ENCODE measurements at regions not wholly inside any gene's neighbourhood (a gene's known extent, or its start where the extent isn't known, plus 50 kb on each side); places are given as distances from the start of the nearest gene placed in this dataset.
A peak's percentile ranks its signal among the peaks of the same experiment; 100 is the strongest.

GRCh38 chr17:13140750-13141149 lies 122.9 kb upstream of the ELAC2 start:
- Histone ChIP-seq H4K8ac (ENCODE audit: low read depth, low read length) (no peak overlapping the region), H3K9ac (ENCODE audit: low read depth, low read length, poor library complexity) (no peak overlapping the region), H4K91ac (ENCODE audit: low read depth, low read length, poor library complexity) (no peak overlapping the region), H3K27me3 (ENCODE audit: control insufficient read depth in 3 of 3, insufficient read depth in 3 of 3, low read depth in 1 of 3, low read length in 3 of 3) (no peaks in the 10 kb centered on the region), H2AFZ (ENCODE audit: low read length) (peak overlapping the region; percentile 30), H3K4me1 (ENCODE audit: control insufficient read depth in 2 of 2, insufficient read depth in 1 of 2, low read depth in 1 of 2, low read length in 2 of 2) (peaks cover 3 to 9% of the 10 kb centered on the region in 2 donors), H3K18ac (ENCODE audit: low read length) (no peak overlapping the region), H3K4me3 (ENCODE audit: low read length in 2 of 2) (peak overlapping the region in 1 of 2 donors; percentile 28), H2BK15ac (ENCODE audit: low read length) (no peak overlapping the region), H3K36me3 (replicated peaks in 1 of 2; ENCODE audit: control insufficient read depth in 2 of 2, insufficient read depth in 2 of 2, low read length in 2 of 2) (no peaks in the 10 kb centered on the region), H3K9me3 (replicated peaks in 1 of 2; ENCODE audit: control insufficient read depth in 2 of 2, insufficient read depth in 1 of 2, low read depth in 1 of 2, low read length in 2 of 2) (peaks cover 5 to 33% of the 10 kb centered on the region in 2 donors), H2BK5ac (ENCODE audit: low read length) (no peak overlapping the region), H2AK5ac (ENCODE audit: low read depth, low read length) (no peak overlapping the region), H3K4me2 (ENCODE audit: insufficient read depth, low read length, poor library complexity, severe bottlenecking) (no peak overlapping the region), H3K27ac (replicated peaks; ENCODE audit: low read length) (peak overlapping the region; percentile 53), H3K79me1 (ENCODE audit: low read depth, low read length) (no peaks in the 10 kb centered on the region), H2BK120ac (ENCODE audit: low read depth, low read length) (no peak overlapping the region), H3K14ac (ENCODE audit: low read length) (no peak overlapping the region), H2BK12ac (ENCODE audit: low read length) (no peak overlapping the region), H3K4ac (ENCODE audit: low read length) (no peak overlapping the region), H3K23ac (ENCODE audit: low read depth, low read length, poor library complexity) (no peak overlapping the region)
- peak; percentile 48 for DNase-seq (ENCODE audit: low spot score)
- WGBS, 2 donors (ENCODE audit: extremely low coverage in 2 of 2, insufficient read length in 2 of 2, insufficient replicate concordance in 1 of 2) = no CpG with 5 or more reads among the region's 2 CpGs

GRCh38 chr17:13135506-13135905 lies 117.7 kb upstream of the ELAC2 start:
- Histone ChIP-seq H3K79me1 (ENCODE audit: low read depth, low read length) (no peaks in the 10 kb centered on the region), H2BK15ac (ENCODE audit: low read length) (no peak overlapping the region), H3K27ac (replicated peaks; ENCODE audit: low read length) (peak overlapping the region; percentile 71), H3K27me3 (ENCODE audit: control insufficient read depth in 3 of 3, insufficient read depth in 3 of 3, low read depth in 1 of 3, low read length in 3 of 3) (no peaks in the 10 kb centered on the region), H2AFZ (ENCODE audit: low read length) (peak overlapping the region; percentile 19), H3K36me3 (replicated peaks in 1 of 2; ENCODE audit: control insufficient read depth in 2 of 2, insufficient read depth in 2 of 2, low read length in 2 of 2) (no peaks in the 10 kb centered on the region), H4K91ac (ENCODE audit: low read depth, low read length, poor library complexity) (no peak overlapping the region), H4K8ac (ENCODE audit: low read depth, low read length) (no peak overlapping the region), H3K4me2 (ENCODE audit: insufficient read depth, low read length, poor library complexity, severe bottlenecking) (no peak overlapping the region), H2BK12ac (ENCODE audit: low read length) (no peak overlapping the region), H3K4me3 (ENCODE audit: low read length in 2 of 2) (no peak overlapping the region), H2AK5ac (ENCODE audit: low read depth, low read length) (no peak overlapping the region), H3K18ac (ENCODE audit: low read length) (no peak overlapping the region), H2BK5ac (ENCODE audit: low read length) (no peak overlapping the region), H3K9ac (ENCODE audit: low read depth, low read length, poor library complexity) (no peak overlapping the region), H2BK120ac (ENCODE audit: low read depth, low read length) (no peak overlapping the region), H3K9me3 (replicated peaks in 1 of 2; ENCODE audit: control insufficient read depth in 2 of 2, insufficient read depth in 1 of 2, low read depth in 1 of 2, low read length in 2 of 2) (peaks cover 5 to 27% of the 10 kb centered on the region in 2 donors), H3K4ac (ENCODE audit: low read length) (no peak overlapping the region), H3K23ac (ENCODE audit: low read depth, low read length, poor library complexity) (no peak overlapping the region), H3K14ac (ENCODE audit: low read length) (no peak overlapping the region), H3K4me1 (ENCODE audit: control insufficient read depth in 2 of 2, insufficient read depth in 1 of 2, low read depth in 1 of 2, low read length in 2 of 2) (peaks cover 9 to 20% of the 10 kb centered on the region in 2 donors)
- no CpG with 5 or more reads among the region's 5 CpGs for WGBS, 2 donors (ENCODE audit: extremely low coverage in 2 of 2, insufficient read length in 2 of 2, insufficient replicate concordance in 1 of 2)
- DNase-seq (ENCODE audit: low spot score) = peak; percentile 51

- H3K4me2 ChIP-seq (ENCODE audit: insufficient read depth, low read length, poor library complexity, severe bottlenecking) = no peak overlapping the region
Observed at GRCh38 chr17:13134076-13134475, 116.2 kb upstream of the ELAC2 start.

GRCh38 chr17:13131225-13131624 lies 113.4 kb upstream of the ELAC2 start:
- Histone ChIP-seq H3K27me3 (ENCODE audit: control insufficient read depth in 3 of 3, insufficient read depth in 3 of 3, low read depth in 1 of 3, low read length in 3 of 3) (no peaks in the 10 kb centered on the region), H3K79me1 (ENCODE audit: low read depth, low read length) (no peaks in the 10 kb centered on the region), H3K9me3 (replicated peaks in 1 of 2; ENCODE audit: control insufficient read depth in 2 of 2, insufficient read depth in 1 of 2, low read depth in 1 of 2, low read length in 2 of 2) (no peaks in the 10 kb centered on the region), H3K14ac (ENCODE audit: low read length) (no peak overlapping the region), H3K4ac (ENCODE audit: low read length) (no peak overlapping the region), H3K18ac (ENCODE audit: low read length) (no peak overlapping the region), H2AK5ac (ENCODE audit: low read depth, low read length) (no peak overlapping the region), H4K8ac (ENCODE audit: low read depth, low read length) (no peak overlapping the region), H3K27ac (replicated peaks; ENCODE audit: low read length) (no peak overlapping the region), H2BK5ac (ENCODE audit: low read length) (no peak overlapping the region), H3K4me2 (ENCODE audit: insufficient read depth, low read length, poor library complexity, severe bottlenecking) (no peak overlapping the region), H4K91ac (ENCODE audit: low read depth, low read length, poor library complexity) (no peak overlapping the region), H3K4me3 (ENCODE audit: low read length in 2 of 2) (no peak overlapping the region), H2AFZ (ENCODE audit: low read length) (no peak overlapping the region), H2BK12ac (ENCODE audit: low read length) (no peak overlapping the region), H3K36me3 (replicated peaks in 1 of 2; ENCODE audit: control insufficient read depth in 2 of 2, insufficient read depth in 2 of 2, low read length in 2 of 2) (no peaks in the 10 kb centered on the region), H3K4me1 (ENCODE audit: control insufficient read depth in 2 of 2, insufficient read depth in 1 of 2, low read depth in 1 of 2, low read length in 2 of 2) (peaks cover 13 to 17% of the 10 kb centered on the region in 2 donors), H2BK15ac (ENCODE audit: low read length) (no peak overlapping the region), H3K23ac (ENCODE audit: low read depth, low read length, poor library complexity) (no peak overlapping the region), H3K9ac (ENCODE audit: low read depth, low read length, poor library complexity) (no peak overlapping the region), H2BK120ac (ENCODE audit: low read depth, low read length) (no peak overlapping the region)
- WGBS, 2 donors (ENCODE audit: extremely low coverage in 2 of 2, insufficient read length in 2 of 2, insufficient replicate concordance in 1 of 2) = no CpG with 5 or more reads among the region's 5 CpGs
- DNase-seq (ENCODE audit: low spot score) = no peak

More at GRCh38 chr17:13134076-13134475, 116.2 kb upstream of the ELAC2 start:
- no peaks in the 10 kb centered on the region for H3K27me3 ChIP-seq (ENCODE audit: control insufficient read depth in 3 of 3, insufficient read depth in 3 of 3, low read depth in 1 of 3, low read length in 3 of 3)
- H3K4me3 ChIP-seq (ENCODE audit: low read length in 2 of 2) = no peak overlapping the region
- H2AK5ac ChIP-seq (ENCODE audit: low read depth, low read length) = no peak overlapping the region
- H2BK15ac ChIP-seq (ENCODE audit: low read length) = no peak overlapping the region
- no peak overlapping the region for H4K8ac ChIP-seq (ENCODE audit: low read depth, low read length)
- no peak overlapping the region for H3K4ac ChIP-seq (ENCODE audit: low read length)
- H4K91ac ChIP-seq (ENCODE audit: low read depth, low read length, poor library complexity) = no peak overlapping the region
- H3K23ac ChIP-seq (ENCODE audit: low read depth, low read length, poor library complexity) = no peak overlapping the region
- H3K9ac ChIP-seq (ENCODE audit: low read depth, low read length, poor library complexity) = no peak overlapping the region
- no peak overlapping the region for H3K27ac ChIP-seq (replicated peaks; ENCODE audit: low read length)
- H3K9me3 ChIP-seq (replicated peaks in 1 of 2; ENCODE audit: control insufficient read depth in 2 of 2, insufficient read depth in 1 of 2, low read depth in 1 of 2, low read length in 2 of 2) = peaks cover 4 to 15% of the 10 kb centered on the region in 2 donors
- DNase-seq (ENCODE audit: low spot score) = no peak
- H2AFZ ChIP-seq (ENCODE audit: low read length) = no peak overlapping the region
- WGBS, 2 donors (ENCODE audit: extremely low coverage in 2 of 2, insufficient read length in 2 of 2, insufficient replicate concordance in 1 of 2) = no CpG with 5 or more reads among the region's 1 CpG
- H3K79me1 ChIP-seq (ENCODE audit: low read depth, low read length) = no peaks in the 10 kb centered on the region
- H2BK120ac ChIP-seq (ENCODE audit: low read depth, low read length) = no peak overlapping the region
- H3K14ac ChIP-seq (ENCODE audit: low read length) = no peak overlapping the region
- H3K4me1 ChIP-seq (ENCODE audit: control insufficient read depth in 2 of 2, insufficient read depth in 1 of 2, low read depth in 1 of 2, low read length in 2 of 2) = peaks cover 10 to 20% of the 10 kb centered on the region in 2 donors
- H3K36me3 ChIP-seq (replicated peaks in 1 of 2; ENCODE audit: control insufficient read depth in 2 of 2, insufficient read depth in 2 of 2, low read length in 2 of 2) = no peaks in the 10 kb centered on the region
- H2BK5ac ChIP-seq (ENCODE audit: low read length) = no peak overlapping the region
- H3K18ac ChIP-seq (ENCODE audit: low read length) = no peak overlapping the region
- no peak overlapping the region for H2BK12ac ChIP-seq (ENCODE audit: low read length)

Data from neuronal stem cell (in vitro differentiated cells).